HepG2 (cell line): ENCODE measurements at regions not wholly inside any gene's neighbourhood (a gene's known extent, or its start where the extent isn't known, plus 50 kb on each side); places are given as distances from the start of the nearest gene placed in this dataset.

Experiments used
- ATAC-seq: fragments of 200-7000 bp; cut with Tn5 transposase; 3 replicates; pipeline ENCODE4 v1.9.1; 2020; ENCODE audit warnings: mild to moderate bottlenecking, moderate library complexity
- BruUV-seq: library from RNA; stranded (reverse); fragments of 400-500 nt; replicated peaks from 2 replicates; lab custom pipeline; 2021; lab: Mats Ljungman, UMichigan
- CTCF ChIA-PET: fragments of 300-600 bp; formaldehyde crosslinking; extraction: SDS; loops from one replicate; lab custom pipeline; 2021; ENCODE audit warnings: low total read pairs, inconsistent platforms, low intra/inter-chr PET ratio; lab: Yijun Ruan, JAX
- POLR2A ChIA-PET: fragments of 350-600 bp; sonication (Branson Sonifier 250); formaldehyde crosslinking; loops from one replicate; lab custom pipeline; 2020; ENCODE audit warnings: antibody characterized with exemption, inconsistent platforms; lab: Yijun Ruan, JAX
- DNase-seq: peaks from one replicate; pipeline ENCODE4 v3.0.0-alpha.2; 2015; ENCODE audit warnings: low spot score
- FAIRE-seq: peaks from 3 replicates; lab custom pipeline; 2011; peaks lifted over from hg19 to GRCh38; lab: Jason Lieb, UNC
- H2AFZ ChIP-seq: one replicate; pipeline ENCODE4 v1.6.1; 2011; ENCODE audit warnings: low read length, inconsistent platforms
- H3K27ac ChIP-seq: fragments of 300-600 bp; 3 replicates; pipeline ENCODE4 v1.8.0; 2011; ENCODE audit warnings: mixed run types, mild to moderate bottlenecking, mixed read lengths, low read length, inconsistent platforms; ENCODE audit not compliant: insufficient read depth; ENCODE audit errors: extremely low read length
- H3K27me3 ChIP-seq, 2 experiments: fragments of 200-600 bp in 1 of 2; 2 replicates in 1 of 2; 3 replicates in 1 of 2; pipeline versions ENCODE4 v1.6.0 to v1.8.0; 2011; ENCODE audit warnings: low read length in 2 of 2, mild to moderate bottlenecking in 2 of 2, moderate library complexity in 2 of 2, inconsistent platforms in 1 of 2; ENCODE audit not compliant: insufficient read depth in 2 of 2, control insufficient read depth in 1 of 2
- H3K36me3 ChIP-seq, 2 experiments: fragments of 200-600 bp in 1 of 2; replicated peaks in 1 of 2; 2 replicates in 1 of 2; 3 replicates in 1 of 2; pipeline versions ENCODE4 v1.5.1 to v1.8.0; 2011; ENCODE audit warnings: low read length in 2 of 2, inconsistent platforms in 1 of 2; ENCODE audit not compliant: insufficient read depth in 2 of 2, control insufficient read depth in 1 of 2
- H3K4me1 ChIP-seq: 2 replicates; pipeline ENCODE4 v1.5.1; 2012; ENCODE audit warnings: low read length, inconsistent platforms; ENCODE audit not compliant: insufficient read depth
- H3K4me2 ChIP-seq: 2 replicates; pipeline ENCODE4 v1.6.0; 2011; ENCODE audit warnings: low read depth, low read length, inconsistent platforms
- H3K4me3 ChIP-seq, 3 experiments: fragments of 200-600 bp in 1 of 3; sonication (generic), shearing (Covaris generic) in 1 of 3; replicated peaks in 1 of 3; 2 replicates each; pipeline ENCODE4 v1.5.1; 2011 to 2016; ENCODE audit warnings: low read length in 3 of 3, inconsistent platforms in 2 of 3, low read depth in 2 of 3, mild to moderate bottlenecking in 2 of 3, control low read depth in 1 of 3, mixed read lengths in 1 of 3; ENCODE audit not compliant: insufficient read depth in 1 of 3
- H3K79me2 ChIP-seq: one replicate; pipeline ENCODE4 v1.6.1; 2011; ENCODE audit warnings: low read length, inconsistent platforms; ENCODE audit not compliant: insufficient read depth
- H3K9ac ChIP-seq: 2 replicates; pipeline ENCODE4 v1.6.0; 2011; ENCODE audit warnings: mild to moderate bottlenecking, low read depth, low read length, inconsistent platforms; ENCODE audit not compliant: insufficient read depth
- H3K9me3 ChIP-seq: 2 replicates; pipeline ENCODE4 v1.5.1; 2012; ENCODE audit warnings: mild to moderate bottlenecking, low read length
- H4K20me1 ChIP-seq: 2 replicates; pipeline ENCODE4 v1.6.0; 2011; ENCODE audit warnings: inconsistent platforms, mild to moderate bottlenecking, low read length, moderate library complexity; ENCODE audit not compliant: insufficient read depth
- CCDC6 ChIP-seq: sonication (generic); formaldehyde crosslinking; IDR thresholded peaks from 2 replicates; pipeline ENCODE4 v1.8.1; 2022; ENCODE audit warnings: mild to moderate bottlenecking, missing genetic modification reagents, moderate library complexity
- HIVEP1 ChIP-seq: sonication (generic); formaldehyde crosslinking; IDR thresholded peaks from 2 replicates; pipeline ENCODE4 v1.4.0; 2020; ENCODE audit warnings: mild to moderate bottlenecking, missing genetic modification reagents
- IRX3 ChIP-seq: sonication (generic); formaldehyde crosslinking; IDR thresholded peaks from 2 replicates; pipeline ENCODE4 v1.8.1; 2023; ENCODE audit warnings: mild to moderate bottlenecking, low read depth, missing genetic modification reagents, borderline replicate concordance
- MAFF ChIP-seq: IDR thresholded peaks from 2 replicates; pipeline ENCODE4 v1.6.1; 2011; ENCODE audit warnings: low read depth, low read length, improper control_type of control experiment
- MAFK ChIP-seq, 2 experiments: IDR thresholded peaks in 1 of 2; conservative IDR thresholded peaks in 1 of 2; 2 replicates each; pipeline ENCODE4 v1.6.1; 2011; ENCODE audit warnings: improper control_type of control experiment in 2 of 2, low read length in 2 of 2
- MATR3 ChIP-seq: sonication (generic); formaldehyde crosslinking; IDR thresholded peaks from 2 replicates; pipeline ENCODE4 v1.4.0; 2020; ENCODE audit warnings: missing genetic modification reagents
- SATB2 ChIP-seq: sonication (generic); formaldehyde crosslinking; IDR thresholded peaks from 2 replicates; pipeline ENCODE4 v1.5.0; 2020; ENCODE audit warnings: missing genetic modification reagents
- U2AF2 ChIP-seq: fragments of 200-400 bp; formaldehyde crosslinking; IDR thresholded peaks from 2 replicates; pipeline ENCODE4 v1.6.1; 2017; ENCODE audit warnings: low read depth, mild to moderate bottlenecking, low read length
- ZBTB42 ChIP-seq: sonication (generic); formaldehyde crosslinking; IDR thresholded peaks from 2 replicates; pipeline ENCODE4 v1.5.0; 2020; ENCODE audit warnings: mild to moderate bottlenecking, missing genetic modification reagents
- ZFP1 ChIP-seq: IDR thresholded peaks from 2 replicates; pipeline ENCODE4 v1.6.1; 2016
- ZNF432 ChIP-seq: sonication (generic); formaldehyde crosslinking; IDR thresholded peaks from 2 replicates; pipeline ENCODE4 v1.5.0; 2020; ENCODE audit warnings: missing genetic modification reagents, mild to moderate bottlenecking, borderline replicate concordance
- ZNF792 ChIP-seq: IDR thresholded peaks from 2 replicates; pipeline ENCODE4 v1.6.1; 2016
- WGBS: methylation state at CpG from one replicate; pipeline ENCODE4 v1.1.6; 2017; ENCODE audit warnings: low lambda C conversion rate; 5-methylcytosine and 5-hydroxymethylcytosine counted together
- in situ Hi-C: cut with HindIII; loops from 2 replicates; pipeline ENCODE4 v1.10.0; 2017; ENCODE audit warnings: low pct_unique_long_range_greater_than_20kb; ENCODE audit not compliant: extremely low pct_ligation_motif_present
- intact Hi-C: fragments of 100-400 bp; cut with micrococcal nuclease; formaldehyde crosslinking; loops from one replicate; pipeline ENCODE4 v1.10.0; 2022; ENCODE audit not compliant: unreplicated experiment
- TF ChIP-seq, protein P1 (sequence below): sonication (generic); formaldehyde crosslinking; IDR thresholded peaks from 2 replicates; pipeline ENCODE4 v1.4.0; 2020; ENCODE audit warnings: missing genetic modification reagents
- TF ChIP-seq, protein P2 (sequence below), 2 experiments: sonication (generic) in 1 of 2; formaldehyde crosslinking in 1 of 2; IDR thresholded peaks; 2 replicates each; pipeline versions ENCODE4 v1.5.1 to v1.6.1; 2011 to 2020; ENCODE audit warnings: borderline replicate concordance in 1 of 2, low read depth in 1 of 2, low read length in 1 of 2, mild to moderate bottlenecking in 1 of 2, missing genetic modification reagents in 1 of 2, moderate library complexity in 1 of 2
- TF ChIP-seq, protein P3 (sequence below): sonication (generic); formaldehyde crosslinking; IDR thresholded peaks from 2 replicates; pipeline ENCODE4 v1.4.0; 2020; ENCODE audit warnings: missing genetic modification reagents

DNA sequence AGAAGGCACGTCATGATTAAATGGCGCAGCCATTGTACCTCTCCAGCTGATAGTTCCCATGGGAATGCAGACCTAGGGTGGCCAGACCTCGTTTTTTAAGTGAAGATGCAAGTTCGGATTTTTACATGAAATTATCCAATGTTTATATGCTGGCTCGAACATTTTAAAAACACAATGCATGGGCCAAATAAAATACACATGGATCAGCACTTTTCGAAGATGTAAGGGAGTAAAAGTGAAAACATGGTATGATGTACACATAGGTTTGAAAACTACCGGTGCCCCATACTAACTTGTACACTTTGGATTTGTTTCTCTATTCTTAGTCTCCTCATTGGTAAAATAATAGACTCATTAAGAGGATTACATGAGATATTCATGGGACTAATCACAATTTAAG lies 412.5 kb upstream of the CCNG1 start:
- Histone ChIP-seq H3K4me2 (no peak overlapping the region), H3K4me3 (no peak overlapping the region), H3K9me3 (peaks cover 74% of the 10 kb centered on the region), H3K36me3 (no peaks in the 10 kb centered on the region), H3K79me2 (no peaks in the 10 kb centered on the region), H3K27me3 (no peaks in the 10 kb centered on the region), H4K20me1 (no peaks in the 10 kb centered on the region), H3K27ac (no peak overlapping the region), H3K9ac (no peak overlapping the region), H2AFZ (no peak overlapping the region), H3K4me1 (no peaks in the 10 kb centered on the region)
- FAIRE-seq (no peak), ATAC-seq (no peak), DNase-seq (no peak)
- intact Hi-C loops, result no loop called here
- TF ChIP-seq MAFK (conservative IDR thresholded peaks at IDR 0.05 in 1 of 2, IDR thresholded peaks at IDR 0.05 in 1 of 2; ENCODE audit: low read length in 2 of 2) (peak; percentile 58 to 73; a peak in 3 of 4 replicates), MAFF (peak; percentile 60), ZFP1 (CRISPR knock-in tag) (no peak), IRX3 (CRISPR knock-in tag) (no peak), ZBTB42 (CRISPR knock-in tag) (no peak)
- TF ChIP-seq, protein P1, sequence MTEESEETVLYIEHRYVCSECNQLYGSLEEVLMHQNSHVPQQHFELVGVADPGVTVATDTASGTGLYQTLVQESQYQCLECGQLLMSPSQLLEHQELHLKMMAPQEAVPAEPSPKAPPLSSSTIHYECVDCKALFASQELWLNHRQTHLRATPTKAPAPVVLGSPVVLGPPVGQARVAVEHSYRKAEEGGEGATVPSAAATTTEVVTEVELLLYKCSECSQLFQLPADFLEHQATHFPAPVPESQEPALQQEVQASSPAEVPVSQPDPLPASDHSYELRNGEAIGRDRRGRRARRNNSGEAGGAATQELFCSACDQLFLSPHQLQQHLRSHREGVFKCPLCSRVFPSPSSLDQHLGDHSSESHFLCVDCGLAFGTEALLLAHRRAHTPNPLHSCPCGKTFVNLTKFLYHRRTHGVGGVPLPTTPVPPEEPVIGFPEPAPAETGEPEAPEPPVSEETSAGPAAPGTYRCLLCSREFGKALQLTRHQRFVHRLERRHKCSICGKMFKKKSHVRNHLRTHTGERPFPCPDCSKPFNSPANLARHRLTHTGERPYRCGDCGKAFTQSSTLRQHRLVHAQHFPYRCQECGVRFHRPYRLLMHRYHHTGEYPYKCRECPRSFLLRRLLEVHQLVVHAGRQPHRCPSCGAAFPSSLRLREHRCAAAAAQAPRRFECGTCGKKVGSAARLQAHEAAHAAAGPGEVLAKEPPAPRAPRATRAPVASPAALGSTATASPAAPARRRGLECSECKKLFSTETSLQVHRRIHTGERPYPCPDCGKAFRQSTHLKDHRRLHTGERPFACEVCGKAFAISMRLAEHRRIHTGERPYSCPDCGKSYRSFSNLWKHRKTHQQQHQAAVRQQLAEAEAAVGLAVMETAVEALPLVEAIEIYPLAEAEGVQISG, result no peak
- in situ Hi-C loops, result no loop called here
- POLR2A ChIA-PET, result no interaction called here
- 2% methylated on average over 7 of the region's 7 CpGs for WGBS
- BruUV-seq, result no TSS peak
- CTCF ChIA-PET, result no interaction called here

DNA sequence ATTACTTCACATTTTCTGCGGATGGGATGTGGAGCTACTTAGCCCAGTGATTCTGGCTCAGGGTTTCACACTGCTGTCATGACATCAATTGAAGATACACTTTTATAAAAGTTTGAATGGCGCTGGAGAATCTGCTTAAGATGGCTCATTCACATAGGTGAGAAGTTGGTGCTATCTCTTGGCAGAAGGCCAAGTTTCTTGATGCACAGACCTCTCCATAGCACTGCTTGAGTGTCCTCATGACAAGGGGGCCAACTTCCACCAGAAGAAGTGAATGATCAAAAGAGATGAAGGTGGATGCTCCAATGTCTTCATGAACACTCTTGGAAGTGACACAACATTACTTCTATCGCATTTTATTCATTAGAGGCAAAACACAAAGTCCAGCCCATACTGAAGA lies 403.7 kb upstream of the CCNG1 start:
- in situ Hi-C loops, result no loop called here
- H3K27me3 ChIP-seq, result no peaks in the 10 kb centered on the region
- H2AFZ ChIP-seq, result no peak overlapping the region
- no peak overlapping the region for H3K4me2 ChIP-seq
- WGBS, result 33% methylated on average over 3 of the region's 3 CpGs
- no peaks in the 10 kb centered on the region for H3K79me2 ChIP-seq
- no peak overlapping the region for H3K27ac ChIP-seq
- BruUV-seq, result no TSS peak
- ATAC-seq (no peak), DNase-seq (no peak), FAIRE-seq (no peak)
- intact Hi-C loops, result no loop called here
- H3K36me3 ChIP-seq, result no peaks in the 10 kb centered on the region
- H3K4me3 ChIP-seq, result no peak overlapping the region
- no peak overlapping the region for H3K9ac ChIP-seq
- CTCF ChIA-PET, result no interaction called here
- H3K4me1 ChIP-seq, result no peaks in the 10 kb centered on the region
- peaks cover 85% of the 10 kb centered on the region for H3K9me3 ChIP-seq
- no peaks in the 10 kb centered on the region for H4K20me1 ChIP-seq
- POLR2A ChIA-PET, result no interaction called here
- TF ChIP-seq U2AF2 (no peak), CCDC6 (CRISPR knock-in tag) (no peak), ZNF432 (CRISPR knock-in tag) (no peak), MATR3 (CRISPR knock-in tag) (no peak), HIVEP1 (CRISPR knock-in tag) (no peak), ZNF792 (no peak), SATB2 (CRISPR knock-in tag) (no peak)
- TF ChIP-seq, protein P2, sequence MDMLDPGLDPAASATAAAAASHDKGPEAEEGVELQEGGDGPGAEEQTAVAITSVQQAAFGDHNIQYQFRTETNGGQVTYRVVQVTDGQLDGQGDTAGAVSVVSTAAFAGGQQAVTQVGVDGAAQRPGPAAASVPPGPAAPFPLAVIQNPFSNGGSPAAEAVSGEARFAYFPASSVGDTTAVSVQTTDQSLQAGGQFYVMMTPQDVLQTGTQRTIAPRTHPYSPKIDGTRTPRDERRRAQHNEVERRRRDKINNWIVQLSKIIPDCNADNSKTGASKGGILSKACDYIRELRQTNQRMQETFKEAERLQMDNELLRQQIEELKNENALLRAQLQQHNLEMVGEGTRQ (IDR thresholded peaks at IDR 0.05; ENCODE audit: low read depth, low read length), result no peak
- TF ChIP-seq, protein P2 (CRISPR knock-in tag; IDR thresholded peaks at IDR 0.05; ENCODE audit: borderline replicate concordance), result no peak
- TF ChIP-seq, protein P3, sequence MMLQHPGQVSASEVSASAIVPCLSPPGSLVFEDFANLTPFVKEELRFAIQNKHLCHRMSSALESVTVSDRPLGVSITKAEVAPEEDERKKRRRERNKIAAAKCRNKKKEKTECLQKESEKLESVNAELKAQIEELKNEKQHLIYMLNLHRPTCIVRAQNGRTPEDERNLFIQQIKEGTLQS, result no peak
